ENCODE measurements at regions not wholly inside any gene's neighbourhood (a gene's known extent, or its start where the extent isn't known, plus 50 kb on each side); places are given as distances from the start of the nearest gene placed in this dataset.
A peak's percentile ranks its signal among the peaks of the same experiment; 100 is the strongest.

GRCh38 chr1:225707824-225708223 is 54.9 kb upstream of the ENAH start:
- DNase-seq: no peak

GRCh38 chr1:225709101-225709500 is 56.2 kb upstream of the ENAH start:
- DNase-seq: no peak

GRCh38 chr1:225710804-225711203 is 57.9 kb upstream of the ENAH start:
- DNase-seq: peak; percentile 59

DNA sequence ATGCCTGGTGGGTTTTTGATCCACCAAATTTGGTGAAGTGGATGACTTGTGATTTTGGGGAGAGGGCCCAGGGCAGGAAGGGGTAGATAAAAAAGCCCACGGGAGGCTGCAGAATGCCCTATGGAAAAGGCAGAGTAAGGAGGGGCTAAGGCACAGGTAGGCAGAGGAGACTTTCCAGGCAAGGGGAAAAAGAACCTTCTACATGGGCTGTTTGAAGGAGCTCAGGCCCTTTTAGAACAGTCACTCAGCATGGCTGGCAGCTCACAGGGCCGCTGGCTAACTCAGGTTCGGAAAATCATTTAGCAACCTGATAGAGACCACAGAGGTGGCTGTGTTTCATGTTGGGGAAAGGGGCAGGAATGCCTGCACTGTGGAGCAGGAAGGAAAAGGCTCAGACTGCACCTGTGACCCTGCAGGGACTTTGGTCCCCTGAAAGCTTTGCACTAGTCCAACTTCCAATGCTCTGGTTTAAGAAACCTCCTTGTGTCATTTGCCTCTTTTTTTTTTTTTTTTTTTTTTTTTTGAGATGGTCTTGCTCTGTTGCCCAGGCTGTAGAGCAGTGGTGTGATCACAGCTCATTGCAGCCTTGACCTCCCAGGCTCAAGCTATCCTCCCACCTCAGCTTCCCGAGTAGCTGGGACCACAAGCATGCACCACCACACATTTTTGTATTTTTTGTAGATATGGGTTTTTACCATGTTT is 58.5 kb upstream of the ENAH start:
- no peak for DNase-seq

- no peak for DNase-seq
Measured at GRCh38 chr1:225712391-225712790, 59.5 kb upstream of the ENAH start.

GRCh38 chr1:225713281-225713680 is 60.4 kb upstream of the ENAH start:
- DNase-seq: no peak

DNA sequence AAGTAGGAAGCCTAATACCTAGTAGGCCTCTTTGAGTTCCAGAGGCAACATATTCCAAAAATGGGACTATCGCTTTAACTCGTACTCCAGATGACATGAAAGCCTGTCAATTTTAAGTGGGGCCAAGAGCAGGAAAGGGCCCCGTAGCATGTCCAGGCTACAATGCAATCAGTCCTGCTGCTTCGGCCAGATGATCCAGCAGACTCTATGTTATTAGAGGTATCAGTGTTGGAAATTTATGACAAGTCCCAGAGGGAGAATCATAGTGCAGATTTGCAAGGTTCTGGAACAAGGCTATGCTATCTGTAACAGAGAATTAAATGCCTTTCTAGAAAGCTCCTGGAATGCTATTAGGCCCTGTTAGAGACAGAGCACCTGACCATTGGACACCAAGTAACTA is 56.7 kb upstream of the SRP9 start:
- DNase-seq: no peak

GRCh38 chr1:225724251-225724650 is 53.4 kb upstream of the SRP9 start:
- no peak for DNase-seq
